K562 (cell line): ENCODE measurements at regions not wholly inside any gene's neighbourhood (a gene's known extent, or its start where the extent isn't known, plus 50 kb on each side); places are given as distances from the start of the nearest gene placed in this dataset.

ENCODE experiments used
- ATAC-seq: fragments of 200-7000 bp; cut with Tn5 transposase; 3 replicates; pipeline ENCODE4 v1.9.1; 2020; ENCODE audit warnings: moderate library complexity
- BruUV-seq: library from RNA; stranded (reverse); fragments of 400-500 nt; replicated peaks from 2 replicates; lab custom pipeline; 2021; lab: Mats Ljungman, UMichigan
- CTCF ChIA-PET: fragments of 300-600 bp; formaldehyde crosslinking; extraction: SDS; loops from one replicate; lab custom pipeline; 2021; ENCODE audit warnings: low intra/inter-chr PET ratio; lab: Yijun Ruan, JAX
- POLR2A ChIA-PET: fragments of 300-600, 350-650 bp; sonication (Branson Sonifier 250); formaldehyde crosslinking; extraction: SDS; loops from one replicate; lab custom pipeline; 2021; ENCODE audit warnings: antibody characterized with exemption, inconsistent platforms; lab: Yijun Ruan, JAX
- DNase-seq, 4 experiments: peaks; one replicate each; pipeline versions ENCODE4 v3.0.0 to v3.0.0-alpha.2; 2011 to 2018; ENCODE audit warnings: low spot score in 3 of 4, mixed read lengths in 3 of 4; ENCODE audit errors: extremely low read depth in 1 of 4
- FAIRE-seq: peaks from 2 replicates; lab custom pipeline; 2011; peaks lifted over from hg19 to GRCh38; lab: Jason Lieb, UNC
- H2AFZ ChIP-seq: 2 replicates; pipeline ENCODE4 v1.6.0; 2011; ENCODE audit warnings: low read depth, low read length, control low read depth, inconsistent platforms
- H3K27ac ChIP-seq: fragments of 200-600 bp; 3 replicates; pipeline ENCODE4 v1.8.0; 2011; ENCODE audit warnings: low read depth, mild to moderate bottlenecking, control low read depth, inconsistent platforms, low read length, moderate library complexity, mixed read lengths; ENCODE audit errors: extremely low read depth
- H3K27me3 ChIP-seq, 2 experiments: fragments of 300-600 bp in 1 of 2; 2 replicates in 1 of 2; 3 replicates in 1 of 2; pipeline versions ENCODE4 v1.6.0 to v1.8.0; 2011; ENCODE audit warnings: inconsistent platforms in 2 of 2, low read length in 2 of 2, mild to moderate bottlenecking in 1 of 2, mixed read lengths in 1 of 2, moderate library complexity in 1 of 2; ENCODE audit not compliant: control insufficient read depth in 2 of 2, insufficient read depth in 2 of 2
- H3K36me3 ChIP-seq: fragments of 300-600 bp; 3 replicates; pipeline ENCODE4 v1.8.0; 2011; ENCODE audit warnings: mild to moderate bottlenecking, low read length, inconsistent platforms; ENCODE audit not compliant: control insufficient read depth, insufficient read depth
- H3K4me1 ChIP-seq, 2 experiments: fragments of 200-600 bp in 1 of 2; replicated peaks in 1 of 2; 2 replicates in 1 of 2; 3 replicates in 1 of 2; pipeline versions ENCODE4 v1.5.1 to v1.8.0; 2011; ENCODE audit warnings: inconsistent platforms in 2 of 2, low read length in 2 of 2, mild to moderate bottlenecking in 1 of 2, mixed read lengths in 1 of 2, moderate library complexity in 1 of 2; ENCODE audit not compliant: control insufficient read depth in 2 of 2, insufficient read depth in 2 of 2
- H3K4me2 ChIP-seq: 2 replicates; pipeline ENCODE4 v1.6.1; 2011; ENCODE audit warnings: low read length, control low read depth, inconsistent platforms, mixed read lengths; ENCODE audit not compliant: insufficient read depth
- H3K4me3 ChIP-seq: fragments of 200-600 bp; sonication (generic), shearing (Covaris generic); 2 replicates; pipeline ENCODE4 v1.5.1; 2016; ENCODE audit warnings: control low read depth, inconsistent platforms
- H3K79me2 ChIP-seq: fragments of 200-600 bp; 3 replicates; pipeline ENCODE4 v1.8.0; 2011; ENCODE audit warnings: low read length, inconsistent platforms; ENCODE audit not compliant: control insufficient read depth, insufficient read depth
- H3K9ac ChIP-seq, 2 experiments: 2 replicates each; pipeline versions ENCODE4 v1.6.0 to v1.6.1; 2011; ENCODE audit warnings: low read depth in 2 of 2, low read length in 2 of 2, control low read depth in 1 of 2, inconsistent platforms in 1 of 2, mild to moderate bottlenecking in 1 of 2, mixed read lengths in 1 of 2; ENCODE audit not compliant: insufficient read depth in 1 of 2
- H3K9me1 ChIP-seq: one replicate; pipeline ENCODE4 v1.6.0; 2011; ENCODE audit warnings: inconsistent platforms, mild to moderate bottlenecking, low read length, moderate library complexity; ENCODE audit not compliant: control insufficient read depth, insufficient read depth
- H3K9me3 ChIP-seq: replicated peaks from 2 replicates; pipeline ENCODE4 v1.5.1; 2011; ENCODE audit warnings: low read depth, low read length, inconsistent platforms; ENCODE audit not compliant: control insufficient read depth, insufficient read depth
- H4K20me1 ChIP-seq: replicated peaks from 2 replicates; pipeline ENCODE4 v1.6.1; 2011; ENCODE audit warnings: low read length, inconsistent platforms, mixed read lengths; ENCODE audit not compliant: control insufficient read depth, insufficient read depth
- E2F3 ChIP-seq: fragments of 250-450 bp; sonication (Bioruptor Pico); IDR thresholded peaks from 2 replicates; pipeline ENCODE4 v1.4.0; 2020; ENCODE audit warnings: mild to moderate bottlenecking
- ERF ChIP-seq: fragments of 450-650 bp; formaldehyde crosslinking; IDR thresholded peaks from 2 replicates; pipeline ENCODE4 v1.4.0; 2020; ENCODE audit warnings: mild to moderate bottlenecking, mixed read lengths
- NR3C1 ChIP-seq: sonication (generic); formaldehyde crosslinking; IDR thresholded peaks from 2 replicates; pipeline ENCODE4 v1.8.1; 2022; ENCODE audit warnings: missing genetic modification reagents
- NR4A1 ChIP-seq, 2 experiments: fragments of 250-450 bp in 1 of 2; fragments of 450-650 bp in 1 of 2; sonication (Bioruptor Pico) in 1 of 2; IDR thresholded peaks; 2 replicates each; pipeline versions ENCODE4 v1.4.0 to v1.6.1; 2016 to 2020; ENCODE audit warnings: mild to moderate bottlenecking in 2 of 2, missing compliant biosample characterization in 1 of 2, missing genetic modification characterization in 1 of 2, moderate library complexity in 1 of 2
- SRSF3 ChIP-seq: fragments of 200-400 bp; formaldehyde crosslinking; IDR thresholded peaks from 2 replicates; pipeline ENCODE4 v1.6.1; 2016; ENCODE audit warnings: mild to moderate bottlenecking, low read length, moderate library complexity; ENCODE audit not compliant: insufficient read depth
- XRCC4 ChIP-seq: IDR thresholded peaks from one replicate; pipeline ENCODE4 v1.6.1; 2011; ENCODE audit not compliant: insufficient read depth, insufficient read length; ENCODE audit errors: extremely low read depth
- ZBTB40 ChIP-seq, 2 experiments: fragments of 450-650 bp in 1 of 2; sonication (generic) in 1 of 2; formaldehyde crosslinking in 1 of 2; IDR thresholded peaks; 2 replicates each; pipeline versions ENCODE4 v1.7.1 to v1.9.0; 2016 to 2022; ENCODE audit warnings: inconsistent platforms in 1 of 2, mild to moderate bottlenecking in 1 of 2, missing genetic modification reagents in 1 of 2
- ZNF668 ChIP-seq: fragments of 250-450 bp; sonication (Bioruptor Pico); IDR thresholded peaks from 2 replicates; pipeline ENCODE4 v1.8.0; 2022; ENCODE audit warnings: mild to moderate bottlenecking, inconsistent platforms
- WGBS: fragments of 100-300 bp; shearing (Covaris generic); methylation state at CpG from one replicate; pipeline ENCODE4 v1.1.6; 2016; ENCODE audit warnings: low coverage, mixed read lengths; ENCODE audit not compliant: insufficient coverage; ENCODE audit errors: missing lambda C conversion rate; 5-methylcytosine and 5-hydroxymethylcytosine counted together
- in situ Hi-C: fragments of 300-500 bp; cut with MboI; formaldehyde crosslinking; loops from 4 replicates; pipeline ENCODE4 v1.15.0; 2018; ENCODE audit warnings: inconsistent platforms, mixed read lengths
- intact Hi-C: fragments of 100-400 bp; cut with micrococcal nuclease; formaldehyde crosslinking; loops from 2 replicates; pipeline ENCODE4 v1.14.2; 2022

GRCh38 chr7:52502281-52502680 lies 533.2 kb upstream of the POM121L12 start:
- H3K79me2 ChIP-seq: no peaks in the 10 kb centered on the region
- no peak overlapping the region for H3K9ac ChIP-seq
- H3K4me1 ChIP-seq: no peaks in the 10 kb centered on the region
- ChIA-PET POLR2A (no interaction called here), CTCF (no interaction called here)
- no peaks in the 10 kb centered on the region for H3K9me1 ChIP-seq
- H3K4me3 ChIP-seq: no peak overlapping the region
- no peaks in the 10 kb centered on the region for H4K20me1 ChIP-seq
- no TSS peak for BruUV-seq
- FAIRE-seq: no peak
- no peak for DNase-seq
- no peaks in the 10 kb centered on the region for H3K36me3 ChIP-seq
- in situ Hi-C loops: no loop called here
- H3K27me3 ChIP-seq: no peaks in the 10 kb centered on the region
- no peak overlapping the region for H3K4me2 ChIP-seq
- H3K27ac ChIP-seq: no peak overlapping the region
- H2AFZ ChIP-seq: no peak overlapping the region
- TF ChIP-seq ZBTB40 (IDR thresholded peaks at IDR 0.05): no peak
- no peak for TF ChIP-seq ZBTB40 (CRISPR knock-in tag; IDR thresholded peaks at IDR 0.05)
- TF ChIP-seq NR4A1 (CRISPR knock-in tag; IDR thresholded peaks at IDR 0.05): no peak
- TF ChIP-seq NR4A1 (tag; IDR thresholded peaks at IDR 0.05): no peak
- TF ChIP-seq NR3C1: no peak
- no peak for TF ChIP-seq XRCC4
- TF ChIP-seq ZNF668 (CRISPR knock-in tag): no peak
- TF ChIP-seq E2F3 (CRISPR knock-in tag): no peak
- no peak for TF ChIP-seq SRSF3
- no peak for TF ChIP-seq ERF (CRISPR knock-in tag)
- TF ChIP-seq, all 486 proteins: peak for 0
- no peak for ATAC-seq
- WGBS: 0% methylated on average over 4 of the region's 4 CpGs
- no peaks in the 10 kb centered on the region for H3K9me3 ChIP-seq
- intact Hi-C loops: no loop called here
